Brain microvascular endothelial cell (primary cell): ENCODE measurements at regions not wholly inside any gene's neighbourhood (a gene's known extent, or its start where the extent isn't known, plus 50 kb on each side); places are given as distances from the start of the nearest gene placed in this dataset.

Experiments used
- DNase-seq: peaks from one replicate; pipeline ENCODE4 v3.0.0-alpha.2; 2020
- H3K27ac ChIP-seq: fragments of 250-450 bp; sonication (Bioruptor Pico); 2 replicates; pipeline ENCODE4 v1.5.1; 2020; ENCODE audit warnings: mild to moderate bottlenecking, moderate library complexity
- H3K27me3 ChIP-seq: fragments of 250-450 bp; sonication (Bioruptor Pico); replicated peaks from 2 replicates; pipeline ENCODE4 v1.5.1; 2020; ENCODE audit warnings: mild to moderate bottlenecking
- H3K36me3 ChIP-seq: fragments of 250-450 bp; sonication (Bioruptor Pico); replicated peaks from 2 replicates; pipeline ENCODE4 v1.5.1; 2020; ENCODE audit warnings: mild to moderate bottlenecking
- H3K4me3 ChIP-seq: 2 replicates; pipeline ENCODE4 v1.5.1; 2011; ENCODE audit warnings: low read depth, mild to moderate bottlenecking, control low read depth, low read length, moderate library complexity
- CTCF ChIP-seq: IDR thresholded peaks from 2 replicates; pipeline ENCODE4 v1.5.1; 2011; ENCODE audit warnings: low read depth, mild to moderate bottlenecking, moderate library complexity, low read length, control low read depth, inconsistent platforms; ENCODE audit errors: missing control alignments
- in situ Hi-C: cut with HindIII; loops from 2 replicates; pipeline ENCODE4 v1.10.0; 2017; ENCODE audit warnings: low sequenced_read_pairs, low pct_ligation_motif_present

GRCh38 chr16:13612623-13613022 is 307.3 kb upstream of the ERCC4 start:
- DNase-seq = no peak
- in situ Hi-C loops = no loop called here
- TF ChIP-seq CTCF = no peak

GRCh38 chr16:13613165-13613564 is 306.8 kb upstream of the ERCC4 start:
- no peak for TF ChIP-seq CTCF
- Histone ChIP-seq H3K36me3 (no peaks in the 10 kb centered on the region), H3K27ac (no peak overlapping the region), H3K27me3 (no peaks in the 10 kb centered on the region), H3K4me3 (no peak overlapping the region)
- DNase-seq = no peak
- in situ Hi-C loops = no loop called here

More at GRCh38 chr16:13612623-13613022, 307.3 kb upstream of the ERCC4 start:
- Histone ChIP-seq H3K36me3 (no peaks in the 10 kb centered on the region), H3K4me3 (no peak overlapping the region), H3K27me3 (no peaks in the 10 kb centered on the region), H3K27ac (no peak overlapping the region)

GRCh38 chr16:13621639-13622038 is 298.3 kb upstream of the ERCC4 start:
- Histone ChIP-seq H3K27ac (no peak overlapping the region), H3K27me3 (no peaks in the 10 kb centered on the region), H3K4me3 (no peak overlapping the region), H3K36me3 (no peaks in the 10 kb centered on the region)
- no peak for TF ChIP-seq CTCF
- DNase-seq = no peak
- in situ Hi-C loops = no loop called here

- H3K27ac ChIP-seq = no peak overlapping the region
- in situ Hi-C loops = no loop called here
- H3K4me3 ChIP-seq = no peak overlapping the region
- no peak for DNase-seq
- H3K27me3 ChIP-seq = no peaks in the 10 kb centered on the region
- no peak for TF ChIP-seq CTCF
- H3K36me3 ChIP-seq = no peaks in the 10 kb centered on the region
These were observed 291.8 kb upstream of the ERCC4 start for GRCh38 chr16:13628156-13628555.

- no peak overlapping the region for H3K27ac ChIP-seq
- no peak for DNase-seq
- no peak for TF ChIP-seq CTCF
- no peaks in the 10 kb centered on the region for H3K27me3 ChIP-seq
- no peaks in the 10 kb centered on the region for H3K36me3 ChIP-seq
- in situ Hi-C loops = no loop called here
- H3K4me3 ChIP-seq = no peak overlapping the region
These were observed 290.2 kb upstream of the ERCC4 start for GRCh38 chr16:13629704-13630103.

- DNase-seq = no peak
- Histone ChIP-seq H3K36me3 (no peaks in the 10 kb centered on the region), H3K27ac (no peak overlapping the region), H3K4me3 (no peak overlapping the region), H3K27me3 (no peaks in the 10 kb centered on the region)
- no peak for TF ChIP-seq CTCF
- in situ Hi-C loops = no loop called here
These were observed 289.6 kb upstream of the ERCC4 start for GRCh38 chr16:13630374-13630773.
